Esophagus muscularis mucosa (tissue), 3 donors: ENCODE measurements at regions not wholly inside any gene's neighbourhood (a gene's known extent, or its start where the extent isn't known, plus 50 kb on each side); places are given as distances from the start of the nearest gene placed in this dataset.

Experiments used
- CTCF ChIP-seq, 3 experiments: fragments of 200-600 bp in 2 of 3; fragments of 450-650 bp in 1 of 3; sonication (generic) in 2 of 3; IDR thresholded peaks; one replicate each; pipeline ENCODE4 v1.5.1; 2017 to 2019; ENCODE audit warnings: antibody characterized with exemption in 3 of 3, mild to moderate bottlenecking in 2 of 3, moderate library complexity in 1 of 3
- POLR2A ChIP-seq: fragments of 450-650 bp; IDR thresholded peaks from one replicate; pipeline ENCODE4 v1.6.1; 2017; ENCODE audit warnings: antibody characterized with exemption, moderate library complexity, mild to moderate bottlenecking, low read depth
- POLR2AphosphoS5 ChIP-seq, 2 donors: sonication (generic); formaldehyde crosslinking; IDR thresholded peaks; one replicate each; pipeline ENCODE4 v1.6.1; 2017; ENCODE audit warnings: antibody characterized with exemption in 2 of 2

- TF ChIP-seq POLR2A (no peak), POLR2AphosphoS5 (IDR thresholded peaks at IDR 0.05) (no peak), CTCF (IDR thresholded peaks at IDR 0.05) (no peak)
Observed at GRCh38 chrX:88072339-88073030, 554.9 kb downstream of the KLHL4 start.
